ENCODE measurements at regions not wholly inside any gene's neighbourhood (a gene's known extent, or its start where the extent isn't known, plus 50 kb on each side); places are given as distances from the start of the nearest gene placed in this dataset.

GRCh38 chr2:49858113-49858490 lies 703.8 kb upstream of the FSHR start:
- intact Hi-C loops (cut with micrococcal nuclease; ENCODE audit: unreplicated experiment) = no loop called here
- RAD21 ChIA-PET (ENCODE audit: unreplicated experiment) = no interaction called here
- no peak overlapping the region for H3K27ac ChIP-seq (ENCODE audit: control insufficient read depth, insufficient read depth)
- no peaks in the 10 kb centered on the region for H3K36me3 ChIP-seq (ENCODE audit: control insufficient read depth in 2 of 2, insufficient read depth in 2 of 2, low read length in 1 of 2)
- H3K4me3 ChIP-seq = no peak overlapping the region
- no peak overlapping the region for H3K4me2 ChIP-seq (ENCODE audit: control insufficient read depth, insufficient read depth)
- H2AFZ ChIP-seq (ENCODE audit: control insufficient read depth, low read depth, low read length) = no peak overlapping the region
- H4K20me1 ChIP-seq (ENCODE audit: control insufficient read depth, insufficient read depth) = no peaks in the 10 kb centered on the region
- CTCF ChIA-PET = interaction anchor here (0.8 kb wide), 1 partner anchor 114 kb away, joined by 3 read pairs; no protein-coding TSS in a partner anchor
- TF ChIP-seq E2F4 (IDR thresholded peaks at IDR 0.05; ENCODE audit: low read depth, low read length) (no peak), HCFC1 (IDR thresholded peaks at IDR 0.05; ENCODE audit: low read length) (no peak), POLR2AphosphoS5 (IDR thresholded peaks at IDR 0.05; ENCODE audit: low read length) (no peak), BMI1 (IDR thresholded peaks at IDR 0.05; ENCODE audit: borderline replicate concordance) (no peak), ESRRA (IDR thresholded peaks at IDR 0.05; ENCODE audit: low read length) (no peak), DPF2 (IDR thresholded peaks at IDR 0.05) (no peak), ZBED1 (IDR thresholded peaks at IDR 0.05; ENCODE audit: borderline replicate concordance) (no peak), BACH1 (IDR thresholded peaks at IDR 0.05; ENCODE audit: borderline replicate concordance) (no peak), ZBTB33 (IDR thresholded peaks at IDR 0.05) (no peak), EGR1 (IDR thresholded peaks at IDR 0.05; ENCODE audit: borderline replicate concordance in 1 of 2, low read depth in 2 of 2, low read length in 2 of 2) (no peak), RBBP5 (conservative IDR thresholded peaks at IDR 0.05) (no peak), SPI1 (IDR thresholded peaks at IDR 0.05; ENCODE audit: borderline replicate concordance, insufficient read depth, low read depth, low read length) (no peak)
- TF ChIP-seq, protein P1, sequence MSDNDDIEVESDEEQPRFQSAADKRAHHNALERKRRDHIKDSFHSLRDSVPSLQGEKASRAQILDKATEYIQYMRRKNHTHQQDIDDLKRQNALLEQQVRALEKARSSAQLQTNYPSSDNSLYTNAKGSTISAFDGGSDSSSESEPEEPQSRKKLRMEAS (IDR thresholded peaks at IDR 0.05; ENCODE audit: low read depth, low read length) = no peak
- no TSS peak for BruUV-seq (replicated peaks)
- no peak for FAIRE-seq
- H3K9ac ChIP-seq (ENCODE audit: control insufficient read depth, insufficient read depth, low read length) = no peak overlapping the region
- SMC1A ChIA-PET (ENCODE audit: uncharacterized antibody, unreplicated experiment) = no interaction called here
- in situ Hi-C loops (cut with MboI) = no loop called here
- H3K9me3 ChIP-seq (replicated peaks; ENCODE audit: control insufficient read depth, insufficient read depth, low read length) = no peaks in the 10 kb centered on the region
- DNase-seq (ENCODE audit: low read depth, low spot score) = no peak
- no peaks in the 10 kb centered on the region for H3K4me1 ChIP-seq (ENCODE audit: control insufficient read depth, insufficient read depth, low read length)
- POLR2A ChIA-PET = no interaction called here
- no peaks in the 10 kb centered on the region for H3K79me2 ChIP-seq (ENCODE audit: control insufficient read depth, insufficient read depth, low read length)
- ATAC-seq = no peak
- 72% methylated on average over 3 of the region's 3 CpGs for WGBS (ENCODE audit: insufficient coverage, insufficient replicate concordance, low lambda C conversion rate, missing lambda C conversion rate)
- H3K27me3 ChIP-seq (replicated peaks in 1 of 2; ENCODE audit: control insufficient read depth in 2 of 2, insufficient read depth in 2 of 2, low read length in 1 of 2) = no peaks in the 10 kb centered on the region
